Left ventricle myocardium inferior (tissue), 1 donor: ENCODE measurements at regions not wholly inside any gene's neighbourhood (a gene's known extent, or its start where the extent isn't known, plus 50 kb on each side); places are given as distances from the start of the nearest gene placed in this dataset.

Experiments
- DNase-seq: peaks from one replicate; pipeline ENCODE4 v3.0.0-alpha.2; 2020
- H3K27ac ChIP-seq: fragments of 200-600 bp; replicated peaks from 2 replicates; pipeline ENCODE4 v1.8.0; 2021
- H3K27me3 ChIP-seq: fragments of 200-600 bp; 2 replicates; pipeline ENCODE4 v1.8.0; 2021; ENCODE audit warnings: low read depth
- H3K36me3 ChIP-seq: fragments of 200-600 bp; 2 replicates; pipeline ENCODE4 v1.8.0; 2021
- H3K4me1 ChIP-seq: fragments of 200-600 bp; 2 replicates; pipeline ENCODE4 v1.8.0; 2021
- H3K4me3 ChIP-seq: fragments of 200-600 bp; 2 replicates; pipeline ENCODE4 v1.8.0; 2021; ENCODE audit warnings: mild to moderate bottlenecking, moderate library complexity
- H3K9me3 ChIP-seq: fragments of 200-600 bp; replicated peaks from 2 replicates; pipeline ENCODE4 v1.8.0; 2021
- CTCF ChIP-seq: fragments of 200-600 bp; IDR thresholded peaks from 2 replicates; pipeline ENCODE4 v1.8.0; 2021; ENCODE audit warnings: antibody characterized with exemption, mild to moderate bottlenecking, borderline replicate concordance
- intact Hi-C: fragments of 100-400 bp; cut with micrococcal nuclease; formaldehyde crosslinking; loops from one replicate; pipeline ENCODE4 v1.11.0; 2022
- donor health status: DM: no; HTN: yes; CAD: no; lungs with severe emphysema.

- Histone ChIP-seq H3K36me3 (no peaks in the 10 kb centered on the region), H3K4me1 (no peaks in the 10 kb centered on the region), H3K27ac (no peak overlapping the region), H3K27me3 (no peaks in the 10 kb centered on the region), H3K9me3 (peaks cover 15% of the 10 kb centered on the region), H3K4me3 (no peak overlapping the region)
- intact Hi-C loops, result no loop called here
- no peak for TF ChIP-seq CTCF
- DNase-seq, result no peak
Observed at GRCh38 chr5:86376214-86376613, 241.5 kb upstream of the COX7C start.

DNA sequence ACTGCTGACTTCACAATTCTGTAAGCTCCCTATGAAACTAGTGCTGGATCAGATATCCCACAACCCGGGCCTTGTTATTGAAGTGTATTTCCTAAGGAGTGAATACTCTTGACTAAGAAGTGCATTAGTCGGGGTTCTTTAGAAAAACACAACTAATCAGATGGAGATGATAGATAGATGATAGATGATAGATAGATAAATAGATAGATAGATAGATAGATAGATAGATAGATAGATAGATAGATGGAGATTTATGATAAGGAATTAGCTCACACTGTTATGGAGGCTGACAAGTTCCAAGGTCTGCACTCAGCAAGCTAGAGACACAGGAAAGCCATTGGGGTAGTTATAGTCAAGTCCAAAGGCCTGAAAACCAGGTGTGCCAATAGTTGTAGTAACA is 214.6 kb upstream of the COX7C start:
- intact Hi-C loops, result no loop called here
- no peak for TF ChIP-seq CTCF
- H3K27me3 ChIP-seq, result no peaks in the 10 kb centered on the region

DNA sequence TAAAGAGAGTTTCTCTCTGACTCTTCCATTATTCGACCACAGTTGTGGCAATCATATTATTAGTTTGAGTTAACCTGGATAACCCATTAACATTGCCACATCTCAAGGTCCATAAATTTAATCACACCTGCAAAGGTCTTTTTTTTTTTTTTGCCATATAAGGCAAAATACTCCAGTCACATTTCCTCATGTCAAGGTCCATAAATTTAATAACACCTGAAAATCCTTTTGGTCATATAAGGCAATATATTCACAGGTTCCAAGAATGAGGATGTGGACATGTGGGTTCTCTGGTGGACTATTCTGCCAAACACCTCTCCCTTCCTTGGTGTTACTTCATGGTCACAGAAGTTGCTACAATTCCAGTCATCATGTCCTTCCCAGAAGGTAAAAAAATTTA is 213.5 kb upstream of the COX7C start:
- intact Hi-C loops, result no loop called here
- H3K4me1 ChIP-seq, result no peaks in the 10 kb centered on the region
- no peak for TF ChIP-seq CTCF

More for the DNA sequence above, 214.6 kb upstream of the COX7C start:
- Histone ChIP-seq H3K27ac (no peak overlapping the region), H3K4me1 (no peaks in the 10 kb centered on the region), H3K4me3 (no peak overlapping the region), H3K9me3 (no peaks in the 10 kb centered on the region), H3K36me3 (no peaks in the 10 kb centered on the region)
- DNase-seq, result no peak

GRCh38 chr5:86407711-86408110 is 210.0 kb upstream of the COX7C start:
- no peaks in the 10 kb centered on the region for H3K27me3 ChIP-seq
- DNase-seq, result no peak
- H3K4me3 ChIP-seq, result no peak overlapping the region
- H3K4me1 ChIP-seq, result no peaks in the 10 kb centered on the region
- intact Hi-C loops, result no loop called here
- no peak for TF ChIP-seq CTCF
- H3K9me3 ChIP-seq, result no peaks in the 10 kb centered on the region
- H3K27ac ChIP-seq, result no peak overlapping the region
- H3K36me3 ChIP-seq, result no peaks in the 10 kb centered on the region

More for the DNA sequence above, 213.5 kb upstream of the COX7C start:
- no peak for DNase-seq
- Histone ChIP-seq H3K27ac (no peak overlapping the region), H3K36me3 (no peaks in the 10 kb centered on the region), H3K27me3 (no peaks in the 10 kb centered on the region), H3K9me3 (no peaks in the 10 kb centered on the region), H3K4me3 (no peak overlapping the region)

GRCh38 chr5:86411596-86411995 is 206.1 kb upstream of the COX7C start:
- H3K27me3 ChIP-seq, result no peaks in the 10 kb centered on the region
- H3K9me3 ChIP-seq, result no peaks in the 10 kb centered on the region
- no peak for TF ChIP-seq CTCF
- DNase-seq, result no peak
- no peak overlapping the region for H3K4me3 ChIP-seq
- H3K36me3 ChIP-seq, result no peaks in the 10 kb centered on the region
- intact Hi-C loops, result no loop called here
- H3K27ac ChIP-seq, result no peak overlapping the region
- no peaks in the 10 kb centered on the region for H3K4me1 ChIP-seq

GRCh38 chr5:86427158-86427557 is 190.6 kb upstream of the COX7C start:
- no peaks in the 10 kb centered on the region for H3K27me3 ChIP-seq
- no peak overlapping the region for H3K27ac ChIP-seq
- DNase-seq, result no peak
- H3K36me3 ChIP-seq, result no peaks in the 10 kb centered on the region
- no peak for TF ChIP-seq CTCF
- no peaks in the 10 kb centered on the region for H3K4me1 ChIP-seq
- H3K4me3 ChIP-seq, result no peak overlapping the region
- no peaks in the 10 kb centered on the region for H3K9me3 ChIP-seq
- intact Hi-C loops, result no loop called here
